ENCODE measurements at regions not wholly inside any gene's neighbourhood (a gene's known extent, or its start where the extent isn't known, plus 50 kb on each side); places are given as distances from the start of the nearest gene placed in this dataset.

GRCh38 chr2:146986161-146986560 is 858.7 kb upstream of the ACVR2A start:
- TF ChIP-seq ZNF2 (tag by site-specific recombination; IDR thresholded peaks at IDR 0.05) (no peak), ZNF114 (tag by site-specific recombination; IDR thresholded peaks at IDR 0.05) (no peak)

All from HEK293 (cell line).